GM12878 (cell line): ENCODE measurements at regions not wholly inside any gene's neighbourhood (a gene's known extent, or its start where the extent isn't known, plus 50 kb on each side); places are given as distances from the start of the nearest gene placed in this dataset.

ENCODE experiments used
- BCLAF1 ChIP-seq: fragments of 450-650 bp; IDR thresholded peaks from 2 replicates; pipeline ENCODE4 v1.6.1; 2017; ENCODE audit warnings: antibody characterized with exemption, mild to moderate bottlenecking, moderate library complexity
- CTCF ChIP-seq, 3 experiments: IDR thresholded peaks in 2 of 3; conservative IDR thresholded peaks in 1 of 3; 2 replicates each; pipeline ENCODE4 v1.5.1; 2011; ENCODE audit warnings: low read depth in 3 of 3, low read length in 3 of 3, mild to moderate bottlenecking in 3 of 3, control low read depth in 2 of 3, moderate library complexity in 2 of 3, inconsistent platforms in 1 of 3, mixed read lengths in 1 of 3; ENCODE audit not compliant: control insufficient read depth in 2 of 3, insufficient read depth in 1 of 3; ENCODE audit errors: extremely low read depth in 1 of 3
- ELK1 ChIP-seq: IDR thresholded peaks from 2 replicates; pipeline ENCODE4 v1.6.1; 2012; ENCODE audit warnings: low read depth, low read length, improper control_type of control experiment
- FOXK2 ChIP-seq: fragments of 450-650 bp; IDR thresholded peaks from 2 replicates; pipeline ENCODE4 v1.6.1; 2017; ENCODE audit warnings: mild to moderate bottlenecking, moderate library complexity
- NFIC ChIP-seq: IDR thresholded peaks from 2 replicates; pipeline ENCODE4 v1.6.1; 2012; ENCODE audit warnings: low read depth, mild to moderate bottlenecking, inconsistent platforms, low read length, moderate library complexity
- ZNF24 ChIP-seq: fragments of 450-650 bp; IDR thresholded peaks from 2 replicates; pipeline ENCODE4 v1.6.1; 2017; ENCODE audit warnings: antibody characterized with exemption, mild to moderate bottlenecking

GRCh38 chr10:108147346-108147745 is 982.8 kb upstream of the SORCS1 start:
- TF ChIP-seq CTCF (IDR thresholded peaks at IDR 0.05 in 2 of 3, conservative IDR thresholded peaks at IDR 0.05 in 1 of 3; ENCODE audit: control insufficient read depth in 2 of 3, extremely low read depth in 1 of 3, insufficient read depth in 1 of 3, low read depth in 3 of 3, low read length in 3 of 3) = no peak
- no peak for TF ChIP-seq FOXK2
- no peak for TF ChIP-seq ELK1
- TF ChIP-seq ZNF24 = no peak
- no peak for TF ChIP-seq NFIC
- no peak for TF ChIP-seq BCLAF1
